Calu3 (cell line): ENCODE measurements at regions not wholly inside any gene's neighbourhood (a gene's known extent, or its start where the extent isn't known, plus 50 kb on each side); places are given as distances from the start of the nearest gene placed in this dataset.

Experiments used
- BruUV-seq: library from RNA; stranded (reverse); fragments of 400-500 nt; replicated peaks from 2 replicates; lab custom pipeline; 2021; lab: Mats Ljungman, UMichigan
- CTCF ChIA-PET: fragments of 300-600 bp; sonication (Branson Sonifier 250); formaldehyde crosslinking; loops from one replicate; lab custom pipeline; 2022; ENCODE audit warnings: antibody characterized with exemption; lab: Charles Lee
- DNase-seq: peaks from one replicate; pipeline ENCODE4 v3.0.0; 2022
- H3K27ac Mint-ChIP-seq: one replicate; pipeline ENCODE4 v1.8.0; 2022; ENCODE audit warnings: mixed read lengths; ENCODE audit not compliant: unreplicated experiment
- H3K27me3 Mint-ChIP-seq: one replicate; pipeline ENCODE4 v1.8.0; 2022; ENCODE audit warnings: mixed read lengths; ENCODE audit not compliant: unreplicated experiment
- H3K36me3 Mint-ChIP-seq: one replicate; pipeline ENCODE4 v1.8.0; 2022; ENCODE audit warnings: mild to moderate bottlenecking, moderate library complexity, mixed read lengths; ENCODE audit not compliant: insufficient read depth, unreplicated experiment
- H3K4me1 Mint-ChIP-seq: one replicate; pipeline ENCODE4 v1.8.0; 2022; ENCODE audit warnings: mild to moderate bottlenecking, low read depth, mixed read lengths; ENCODE audit not compliant: unreplicated experiment
- H3K4me3 Mint-ChIP-seq: one replicate; pipeline ENCODE4 v1.8.0; 2022; ENCODE audit warnings: mild to moderate bottlenecking, low read depth, moderate library complexity, mixed read lengths; ENCODE audit not compliant: unreplicated experiment
- H3K9me3 Mint-ChIP-seq: one replicate; pipeline ENCODE4 v1.8.0; 2022; ENCODE audit warnings: low read depth, mixed read lengths; ENCODE audit not compliant: unreplicated experiment
- intact Hi-C: fragments of 100-400 bp; cut with micrococcal nuclease; formaldehyde crosslinking; loops from one replicate; pipeline ENCODE4 v1.10.0; 2022; ENCODE audit not compliant: unreplicated experiment
- TF ChIP-seq, protein P1 (sequence below): fragments of 200-600 bp; IDR thresholded peaks from one replicate; pipeline ENCODE4 v1.8.0; 2022; ENCODE audit warnings: antibody characterized with exemption; ENCODE audit not compliant: unreplicated experiment

DNA sequence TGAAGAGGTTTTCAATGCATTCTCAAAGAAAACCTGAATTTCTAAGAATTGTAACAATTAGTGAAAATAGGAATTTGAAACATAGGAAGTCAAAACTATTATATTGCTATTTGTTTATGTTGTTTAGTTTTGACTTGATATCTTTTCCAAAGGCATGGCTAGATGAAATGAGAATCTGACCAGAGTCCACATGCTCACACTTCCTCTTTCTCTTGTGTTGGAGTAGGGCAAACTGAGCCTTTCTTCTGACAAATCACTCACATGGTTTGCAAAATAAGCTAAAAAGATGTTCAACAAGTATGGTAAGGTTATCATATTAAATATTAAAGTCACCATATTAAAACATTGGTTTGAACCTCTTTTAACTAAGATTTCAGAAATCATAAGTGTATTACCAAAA is 512.6 kb downstream of the ISL1 start:
- Mint-ChIP-seq H3K27me3 (no peaks in the 10 kb centered on the region), H3K36me3 (no peaks in the 10 kb centered on the region), H3K4me3 (no peak overlapping the region), H3K27ac (no peak overlapping the region), H3K9me3 (no peaks in the 10 kb centered on the region), H3K4me1 (peaks cover 9% of the 10 kb centered on the region)
- CTCF ChIA-PET: no interaction called here
- intact Hi-C loops: no loop called here
- no TSS peak for BruUV-seq
- DNase-seq: no peak
- TF ChIP-seq, protein P1, sequence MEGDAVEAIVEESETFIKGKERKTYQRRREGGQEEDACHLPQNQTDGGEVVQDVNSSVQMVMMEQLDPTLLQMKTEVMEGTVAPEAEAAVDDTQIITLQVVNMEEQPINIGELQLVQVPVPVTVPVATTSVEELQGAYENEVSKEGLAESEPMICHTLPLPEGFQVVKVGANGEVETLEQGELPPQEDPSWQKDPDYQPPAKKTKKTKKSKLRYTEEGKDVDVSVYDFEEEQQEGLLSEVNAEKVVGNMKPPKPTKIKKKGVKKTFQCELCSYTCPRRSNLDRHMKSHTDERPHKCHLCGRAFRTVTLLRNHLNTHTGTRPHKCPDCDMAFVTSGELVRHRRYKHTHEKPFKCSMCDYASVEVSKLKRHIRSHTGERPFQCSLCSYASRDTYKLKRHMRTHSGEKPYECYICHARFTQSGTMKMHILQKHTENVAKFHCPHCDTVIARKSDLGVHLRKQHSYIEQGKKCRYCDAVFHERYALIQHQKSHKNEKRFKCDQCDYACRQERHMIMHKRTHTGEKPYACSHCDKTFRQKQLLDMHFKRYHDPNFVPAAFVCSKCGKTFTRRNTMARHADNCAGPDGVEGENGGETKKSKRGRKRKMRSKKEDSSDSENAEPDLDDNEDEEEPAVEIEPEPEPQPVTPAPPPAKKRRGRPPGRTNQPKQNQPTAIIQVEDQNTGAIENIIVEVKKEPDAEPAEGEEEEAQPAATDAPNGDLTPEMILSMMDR: no peak

DNA sequence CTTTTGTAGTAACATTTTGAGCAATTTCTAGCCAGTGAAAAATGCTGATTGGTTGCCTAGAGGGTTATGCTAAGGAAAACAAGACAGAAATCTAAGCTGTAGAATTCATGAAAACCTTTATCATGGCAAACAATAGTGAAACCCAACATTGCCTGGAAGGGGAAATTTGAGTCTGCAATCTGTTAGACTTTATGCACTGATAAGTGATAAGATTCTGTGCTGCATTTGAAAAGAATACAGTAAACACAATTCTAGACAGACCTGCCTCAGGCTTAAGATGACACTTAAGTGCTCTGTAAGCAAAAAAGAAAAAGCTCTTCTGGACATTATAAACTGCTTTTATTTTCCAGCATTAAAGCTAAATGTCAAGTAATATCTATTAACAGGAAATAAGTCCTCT is 519.3 kb downstream of the ISL1 start:
- TF ChIP-seq, protein P1: no peak
- no peak overlapping the region for H3K27ac Mint-ChIP-seq
- no peak for DNase-seq
- H3K36me3 Mint-ChIP-seq: no peaks in the 10 kb centered on the region
- H3K27me3 Mint-ChIP-seq: no peaks in the 10 kb centered on the region
- no peaks in the 10 kb centered on the region for H3K4me1 Mint-ChIP-seq
- CTCF ChIA-PET: no interaction called here
- H3K4me3 Mint-ChIP-seq: no peak overlapping the region
- no peaks in the 10 kb centered on the region for H3K9me3 Mint-ChIP-seq
- BruUV-seq: no TSS peak
- intact Hi-C loops: no loop called here

DNA sequence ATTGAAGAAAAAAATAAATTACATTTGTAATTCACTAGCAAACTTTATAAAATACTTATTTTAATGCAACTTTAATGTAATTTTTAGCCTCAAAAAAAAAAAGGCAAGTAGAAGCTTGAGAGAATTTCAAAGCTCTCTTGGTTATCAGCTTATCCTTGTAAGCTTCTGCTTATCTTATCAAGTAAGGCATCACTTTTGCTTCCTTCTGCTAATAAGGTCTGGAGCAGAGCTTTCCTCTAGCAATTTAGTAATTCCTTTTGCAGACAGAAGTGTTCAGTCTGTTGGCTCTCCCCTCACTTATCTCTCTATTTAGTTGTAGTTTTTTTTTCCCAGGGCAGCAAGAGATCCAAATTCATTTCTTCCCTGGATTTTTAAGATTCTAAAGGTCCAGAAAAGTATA is 525.0 kb downstream of the ISL1 start:
- Mint-ChIP-seq H3K4me1 (no peaks in the 10 kb centered on the region), H3K27ac (no peak overlapping the region), H3K9me3 (no peaks in the 10 kb centered on the region), H3K36me3 (no peaks in the 10 kb centered on the region), H3K27me3 (no peaks in the 10 kb centered on the region), H3K4me3 (no peak overlapping the region)
- TF ChIP-seq, protein P1: no peak
- DNase-seq: no peak
- BruUV-seq: no TSS peak
- intact Hi-C loops: no loop called here
- CTCF ChIA-PET: no interaction called here

DNA sequence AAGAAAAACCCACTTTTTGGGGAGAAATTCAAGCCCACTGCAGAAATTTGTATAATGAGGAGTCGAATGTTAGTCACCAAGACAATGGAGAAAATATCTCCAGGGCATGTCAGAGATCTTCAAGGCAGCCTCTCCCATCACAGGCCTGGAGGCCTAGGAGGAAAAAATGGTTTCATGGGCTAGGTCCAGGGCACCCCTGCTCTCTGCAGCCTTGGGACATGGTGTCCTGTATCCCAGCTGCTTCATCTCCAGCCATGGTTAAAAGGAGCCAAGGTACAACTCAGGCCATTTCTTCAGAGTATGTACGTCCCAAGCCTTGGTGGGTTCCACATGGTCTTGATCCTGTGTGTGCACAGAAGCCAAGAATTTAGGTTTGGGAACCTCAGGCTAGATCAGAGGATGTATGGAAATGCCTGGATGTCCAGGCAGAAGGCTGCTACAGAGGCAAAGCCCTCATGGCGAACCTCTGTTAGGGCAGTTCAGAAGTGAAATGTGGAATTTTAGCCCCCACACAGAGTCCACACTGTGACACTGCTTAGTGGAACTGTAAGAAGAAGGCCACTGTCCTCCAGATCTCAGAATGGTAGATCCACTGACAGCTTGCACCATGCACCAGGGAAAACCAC is 561.4 kb downstream of the ISL1 start:
- peaks cover 10% of the 10 kb centered on the region for H3K9me3 Mint-ChIP-seq

More for the DNA sequence above, 561.4 kb downstream of the ISL1 start:
- BruUV-seq: no TSS peak
- Mint-ChIP-seq H3K27me3 (no peaks in the 10 kb centered on the region), H3K4me3 (no peak overlapping the region), H3K36me3 (no peaks in the 10 kb centered on the region), H3K4me1 (no peaks in the 10 kb centered on the region), H3K27ac (no peak overlapping the region)
- no peak for DNase-seq
- CTCF ChIA-PET: no interaction called here
- intact Hi-C loops: no loop called here
- TF ChIP-seq, protein P1: no peak
